ENCODE measurements at regions not wholly inside any gene's neighbourhood (a gene's known extent, or its start where the extent isn't known, plus 50 kb on each side); places are given as distances from the start of the nearest gene placed in this dataset.

DNA sequence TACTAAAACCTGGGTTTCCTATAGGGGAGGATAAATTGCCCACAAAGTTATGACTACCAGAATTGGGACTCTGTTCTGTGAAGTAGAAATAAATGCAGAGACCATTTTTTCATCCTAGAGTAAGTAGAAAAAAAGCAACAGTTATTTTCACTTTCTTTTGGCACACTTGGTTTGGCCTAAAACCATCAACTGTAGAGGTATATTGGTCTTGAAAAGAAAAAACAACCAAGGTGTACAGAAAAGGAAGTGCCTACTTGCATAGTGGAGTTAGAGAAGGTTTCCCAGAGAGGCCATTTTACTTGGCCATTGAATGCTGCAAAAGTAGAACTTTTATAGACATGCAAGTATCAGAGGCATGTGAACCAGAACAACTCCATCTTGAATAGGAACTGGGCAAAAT is 89.4 kb upstream of the TACR1 start (continued):
- no peak for TF ChIP-seq MAFK (IDR thresholded peaks at IDR 0.05; ENCODE audit: low read length)

DNA sequence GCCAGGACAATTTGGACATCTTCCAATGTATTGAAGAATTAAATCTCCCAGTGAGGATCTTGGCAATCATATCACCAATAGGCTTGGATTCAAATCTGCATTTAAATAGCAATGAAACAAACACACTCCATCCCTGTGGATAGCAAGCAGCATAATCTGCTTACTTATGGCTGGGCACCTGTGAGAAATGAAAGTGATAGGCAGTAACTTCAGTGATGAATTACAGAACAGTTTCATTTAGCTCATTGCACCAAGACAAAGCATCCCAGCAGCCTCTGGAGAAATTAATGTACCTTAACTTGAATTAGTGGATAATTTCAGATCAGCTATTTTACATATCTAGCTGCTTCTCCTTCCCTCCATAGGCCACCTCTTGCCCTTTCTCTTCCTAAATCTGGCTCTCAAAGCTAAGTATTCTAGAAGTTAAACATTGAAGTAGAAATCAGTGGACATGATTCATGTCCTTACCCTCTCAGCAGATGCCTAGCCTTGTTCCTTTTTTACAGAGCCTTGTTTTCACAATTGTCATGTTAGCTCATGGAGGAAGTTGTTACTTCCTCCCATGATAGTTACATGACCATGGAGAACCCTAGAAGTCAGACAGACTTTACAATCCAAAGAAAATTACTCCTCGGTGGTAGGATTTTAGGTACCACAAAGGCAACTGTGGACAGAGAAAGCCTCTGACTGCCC is 88.5 kb upstream of the TACR1 start:
- intact Hi-C loops (cut with micrococcal nuclease) (no loop called here), in situ Hi-C loops (cut with MboI) (no loop called here)
- CTCF ChIA-PET (ENCODE audit: low intra/inter-chr PET ratio) = no interaction called here
- BruUV-seq (replicated peaks) = no TSS peak
- no peaks in the 10 kb centered on the region; a peak in 1 of 5 replicates for H3K27me3 ChIP-seq (ENCODE audit: control insufficient read depth in 2 of 2, insufficient read depth in 2 of 2, low read length in 2 of 2)
- POLR2A ChIA-PET = interaction anchor here (0.7 kb wide), 1 partner anchor 129 kb away, joined by 3 read pairs; no protein-coding TSS in a partner anchor
- no peaks in the 10 kb centered on the region for H3K36me3 ChIP-seq (ENCODE audit: control insufficient read depth, insufficient read depth, low read length)
- ATAC-seq = no peak
- WGBS (ENCODE audit: insufficient coverage, low coverage, missing lambda C conversion rate) = 0% methylated on average over 1 of the region's 1 CpG
- no peak overlapping the region for H3K27ac ChIP-seq (ENCODE audit: extremely low read depth, low read depth, low read length)
- no peaks in the 10 kb centered on the region for H4K20me1 ChIP-seq (replicated peaks; ENCODE audit: control insufficient read depth, insufficient read depth, low read length)
- H3K9me3 ChIP-seq (replicated peaks; ENCODE audit: control insufficient read depth, insufficient read depth, low read depth, low read length) = no peaks in the 10 kb centered on the region
- H3K4me2 ChIP-seq (ENCODE audit: insufficient read depth, low read length) = no peak overlapping the region
- no peak for FAIRE-seq
- H3K9me1 ChIP-seq (ENCODE audit: control insufficient read depth, insufficient read depth, low read length) = no peaks in the 10 kb centered on the region
- no peaks in the 10 kb centered on the region for H3K4me1 ChIP-seq (replicated peaks in 1 of 2; ENCODE audit: control insufficient read depth in 2 of 2, insufficient read depth in 2 of 2, low read length in 2 of 2)
- H3K4me3 ChIP-seq = no peak overlapping the region
- H2AFZ ChIP-seq (ENCODE audit: low read depth, low read length) = no peak overlapping the region
- H3K79me2 ChIP-seq (ENCODE audit: control insufficient read depth, insufficient read depth, low read length) = no peaks in the 10 kb centered on the region
- H3K9ac ChIP-seq (ENCODE audit: insufficient read depth in 1 of 2, low read depth in 2 of 2, low read length in 2 of 2) = no peak overlapping the region
- no peak for DNase-seq (ENCODE audit: extremely low read depth in 1 of 4, low spot score in 3 of 4)
- TF ChIP-seq HDAC1 (IDR thresholded peaks at IDR 0.05) (no peak), THRAP3 (IDR thresholded peaks at IDR 0.05; ENCODE audit: borderline replicate concordance) (no peak), FOXK1 (CRISPR knock-in tag; IDR thresholded peaks at IDR 0.05; ENCODE audit: borderline replicate concordance) (no peak), MEIS2 (IDR thresholded peaks at IDR 0.05; ENCODE audit: partially characterized antibody) (no peak), TBL1XR1 (IDR thresholded peaks at IDR 0.05; ENCODE audit: low read length in 2 of 2) (no peak), SLC30A9 (CRISPR knock-in tag; IDR thresholded peaks at IDR 0.05) (no peak), XRCC5 (IDR thresholded peaks at IDR 0.05; ENCODE audit: low read depth, low read length) (no peak), RBM22 (IDR thresholded peaks at IDR 0.05; ENCODE audit: low read depth, low read length, poor library complexity, severe bottlenecking) (no peak), ZNF165 (CRISPR knock-in tag; IDR thresholded peaks at IDR 0.05; ENCODE audit: borderline replicate concordance) (no peak)
- TF ChIP-seq, protein P1, sequence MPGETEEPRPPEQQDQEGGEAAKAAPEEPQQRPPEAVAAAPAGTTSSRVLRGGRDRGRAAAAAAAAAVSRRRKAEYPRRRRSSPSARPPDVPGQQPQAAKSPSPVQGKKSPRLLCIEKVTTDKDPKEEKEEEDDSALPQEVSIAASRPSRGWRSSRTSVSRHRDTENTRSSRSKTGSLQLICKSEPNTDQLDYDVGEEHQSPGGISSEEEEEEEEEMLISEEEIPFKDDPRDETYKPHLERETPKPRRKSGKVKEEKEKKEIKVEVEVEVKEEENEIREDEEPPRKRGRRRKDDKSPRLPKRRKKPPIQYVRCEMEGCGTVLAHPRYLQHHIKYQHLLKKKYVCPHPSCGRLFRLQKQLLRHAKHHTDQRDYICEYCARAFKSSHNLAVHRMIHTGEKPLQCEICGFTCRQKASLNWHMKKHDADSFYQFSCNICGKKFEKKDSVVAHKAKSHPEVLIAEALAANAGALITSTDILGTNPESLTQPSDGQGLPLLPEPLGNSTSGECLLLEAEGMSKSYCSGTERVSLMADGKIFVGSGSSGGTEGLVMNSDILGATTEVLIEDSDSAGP (CRISPR knock-in tag; IDR thresholded peaks at IDR 0.05) = no peak
- TF ChIP-seq, protein P2, sequence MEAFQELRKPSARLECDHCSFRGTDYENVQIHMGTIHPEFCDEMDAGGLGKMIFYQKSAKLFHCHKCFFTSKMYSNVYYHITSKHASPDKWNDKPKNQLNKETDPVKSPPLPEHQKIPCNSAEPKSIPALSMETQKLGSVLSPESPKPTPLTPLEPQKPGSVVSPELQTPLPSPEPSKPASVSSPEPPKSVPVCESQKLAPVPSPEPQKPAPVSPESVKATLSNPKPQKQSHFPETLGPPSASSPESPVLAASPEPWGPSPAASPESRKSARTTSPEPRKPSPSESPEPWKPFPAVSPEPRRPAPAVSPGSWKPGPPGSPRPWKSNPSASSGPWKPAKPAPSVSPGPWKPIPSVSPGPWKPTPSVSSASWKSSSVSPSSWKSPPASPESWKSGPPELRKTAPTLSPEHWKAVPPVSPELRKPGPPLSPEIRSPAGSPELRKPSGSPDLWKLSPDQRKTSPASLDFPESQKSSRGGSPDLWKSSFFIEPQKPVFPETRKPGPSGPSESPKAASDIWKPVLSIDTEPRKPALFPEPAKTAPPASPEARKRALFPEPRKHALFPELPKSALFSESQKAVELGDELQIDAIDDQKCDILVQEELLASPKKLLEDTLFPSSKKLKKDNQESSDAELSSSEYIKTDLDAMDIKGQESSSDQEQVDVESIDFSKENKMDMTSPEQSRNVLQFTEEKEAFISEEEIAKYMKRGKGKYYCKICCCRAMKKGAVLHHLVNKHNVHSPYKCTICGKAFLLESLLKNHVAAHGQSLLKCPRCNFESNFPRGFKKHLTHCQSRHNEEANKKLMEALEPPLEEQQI (IDR thresholded peaks at IDR 0.05) = no peak

Measured in K562 (cell line).